ENCODE measurements at regions not wholly inside any gene's neighbourhood (a gene's known extent, or its start where the extent isn't known, plus 50 kb on each side); places are given as distances from the start of the nearest gene placed in this dataset.
"Not testable (repeated sequence)": the region's sequence is repeated elsewhere in the genome, so short reads cannot be mapped to it uniquely, and the experiment has no call there.

- no peak for DNase-seq (ENCODE audit: low spot score)
Measured at GRCh38 chr5:130324953-130325671, 420.8 kb downstream of the CHSY3 start.

- DNase-seq (ENCODE audit: low spot score): no peak
Measured at GRCh38 chr5:130323804-130324454, 419.7 kb downstream of the CHSY3 start.

- no peak for DNase-seq (ENCODE audit: low spot score)
Measured at GRCh38 chr5:130321931-130322330, 417.7 kb downstream of the CHSY3 start.

DNA sequence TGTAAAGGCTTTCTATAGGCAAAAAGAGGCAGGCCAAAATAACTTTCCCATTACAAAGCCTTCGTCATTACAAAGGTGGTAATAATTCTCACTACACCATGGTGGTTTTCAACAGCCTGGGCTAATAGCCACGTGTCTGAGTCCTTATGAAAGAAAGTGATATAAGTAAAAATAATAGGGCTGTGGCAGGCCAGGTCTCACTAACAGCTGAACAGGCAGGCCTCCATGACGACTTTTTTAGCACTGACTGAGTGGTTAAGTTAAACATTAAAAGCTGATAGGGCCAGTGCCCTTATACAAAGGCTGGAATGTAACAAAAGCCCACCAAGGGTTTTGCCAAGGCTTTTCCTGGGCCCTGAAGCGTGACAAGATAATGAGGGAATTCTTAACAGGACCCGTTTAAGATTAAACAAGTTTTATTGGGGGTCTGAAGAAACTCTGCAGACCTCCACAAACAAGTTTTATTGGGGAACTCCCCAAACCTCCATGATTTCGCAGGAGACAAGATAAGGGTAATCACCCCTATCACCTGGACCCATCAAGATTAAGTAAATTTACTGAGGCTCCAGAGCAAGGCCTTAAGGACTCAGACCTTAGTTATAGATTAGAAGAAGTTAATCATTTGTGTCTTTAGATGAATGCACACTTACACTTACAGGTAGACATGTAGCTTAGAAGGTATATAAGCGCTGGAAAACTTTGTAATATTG, 412.9 kb downstream of the CHSY3 start:
- no peak for DNase-seq (ENCODE audit: low spot score)

GRCh38 chr5:130295235-130295634, 391.0 kb downstream of the CHSY3 start:
- no peak for DNase-seq (ENCODE audit: low spot score)

DNA sequence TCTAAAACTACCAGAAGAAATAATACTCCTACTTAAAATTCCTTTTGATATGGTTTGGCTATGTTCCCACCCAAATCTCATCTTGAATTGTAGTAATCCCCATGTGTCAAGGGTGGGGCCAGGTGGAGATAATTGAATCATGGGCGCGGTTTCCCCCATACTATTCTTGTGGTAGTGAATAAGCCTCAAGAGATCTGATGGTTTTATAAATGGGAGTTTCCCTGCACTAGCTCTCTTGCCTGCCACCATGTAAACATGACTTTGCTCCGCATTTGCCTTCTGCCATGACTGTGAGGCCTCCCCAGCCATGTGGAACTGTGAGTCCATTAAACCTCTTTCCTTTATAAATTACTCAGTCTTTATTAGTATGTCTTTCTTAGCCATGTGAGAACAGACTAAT, 390.5 kb downstream of the CHSY3 start:
- DNase-seq (ENCODE audit: low spot score): not testable (repeated sequence)

DNA sequence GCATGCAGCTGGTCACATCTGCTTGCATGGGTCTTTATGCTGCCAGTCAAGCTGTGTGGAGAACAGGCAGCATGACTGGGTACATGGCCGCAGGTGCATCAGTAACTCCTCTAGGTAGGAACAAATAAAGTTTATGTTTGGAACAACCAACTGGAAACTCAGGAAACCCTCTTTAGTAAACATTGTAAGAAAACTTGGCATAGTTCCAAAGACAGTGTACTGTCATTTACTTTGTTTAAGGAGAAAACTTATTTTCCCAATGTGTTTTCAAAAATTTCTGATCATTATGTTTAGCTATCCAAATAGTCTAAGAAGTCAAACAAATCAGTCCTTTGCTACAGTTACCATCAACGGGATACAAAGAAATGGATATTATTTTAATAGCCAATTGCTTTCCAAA, 386.0 kb downstream of the CHSY3 start:
- DNase-seq (ENCODE audit: low spot score): no peak

GRCh38 chr5:130289132-130290088, 385.1 kb downstream of the CHSY3 start:
- DNase-seq (ENCODE audit: low spot score): no peak

- DNase-seq (ENCODE audit: low spot score): no peak
Measured at GRCh38 chr5:130287438-130287837, 383.2 kb downstream of the CHSY3 start.

- no peak for DNase-seq (ENCODE audit: low spot score)
Measured at GRCh38 chr5:130286971-130287370, 382.7 kb downstream of the CHSY3 start.

DNA sequence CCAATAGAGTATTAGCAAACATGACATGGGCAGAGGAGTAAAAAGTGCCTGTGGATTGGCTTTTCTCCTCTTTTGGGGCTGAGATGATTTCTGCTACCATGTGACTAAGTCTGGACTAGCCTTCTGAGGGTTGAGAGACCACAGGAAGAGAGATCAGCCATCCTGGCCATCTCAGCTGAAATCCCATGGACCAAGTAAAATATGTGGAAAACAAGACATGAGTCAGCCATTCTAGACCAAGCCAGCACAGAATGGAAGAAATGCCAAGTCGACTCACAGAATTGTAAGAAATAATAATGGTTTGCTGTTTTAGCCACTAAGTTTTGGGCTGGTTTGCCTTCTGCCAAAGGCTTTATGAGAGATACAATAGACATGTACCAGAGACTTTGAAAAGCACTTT, 377.8 kb downstream of the CHSY3 start:
- DNase-seq (ENCODE audit: low spot score): peak; percentile 7

- no peak for DNase-seq (ENCODE audit: low spot score)
Measured at GRCh38 chr5:130280528-130281217, 376.4 kb downstream of the CHSY3 start.

DNA sequence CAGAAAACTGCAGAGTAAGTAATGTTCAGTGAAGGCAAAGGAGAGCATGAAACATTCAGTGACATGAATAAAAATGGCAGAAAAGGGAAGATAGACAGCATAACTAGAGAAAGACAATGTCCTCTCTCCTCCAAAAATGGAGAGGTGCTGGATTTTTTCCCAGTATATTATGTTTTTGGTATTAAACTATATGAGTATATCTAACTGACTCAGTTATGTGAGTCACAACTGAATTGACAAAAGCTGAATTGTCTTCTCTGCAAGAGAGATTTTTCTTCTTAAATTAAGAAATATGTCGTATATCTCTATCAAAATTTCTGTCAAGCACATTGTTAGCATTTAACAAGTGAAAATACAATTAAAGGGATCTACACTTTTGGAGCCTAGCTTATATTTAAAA, 375.1 kb downstream of the CHSY3 start:
- no peak for DNase-seq (ENCODE audit: low spot score)

- no peak for DNase-seq (ENCODE audit: low spot score)
Measured at GRCh38 chr5:130278136-130278535, 373.9 kb downstream of the CHSY3 start.

DNA sequence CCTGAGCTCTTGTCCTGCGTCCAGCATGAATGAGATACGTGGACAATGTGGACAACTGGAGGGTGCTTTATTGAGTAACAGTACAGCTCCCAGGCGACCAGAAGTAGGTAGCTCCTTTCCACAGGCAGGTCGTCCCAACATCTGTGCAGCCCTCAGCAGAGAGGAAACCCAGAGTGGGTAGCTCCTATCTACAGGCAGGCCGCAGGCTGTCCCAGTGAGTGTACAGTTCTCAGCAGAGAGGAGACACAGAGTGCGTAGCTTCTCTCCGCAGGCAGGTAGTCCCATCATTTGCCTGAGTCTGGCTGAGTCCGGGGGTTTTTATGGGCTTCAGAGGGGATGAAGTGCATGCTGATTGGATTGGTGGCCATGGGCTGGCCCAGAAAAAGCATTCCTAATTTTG, 373.3 kb downstream of the CHSY3 start:
- DNase-seq (ENCODE audit: low spot score): no peak

DNA sequence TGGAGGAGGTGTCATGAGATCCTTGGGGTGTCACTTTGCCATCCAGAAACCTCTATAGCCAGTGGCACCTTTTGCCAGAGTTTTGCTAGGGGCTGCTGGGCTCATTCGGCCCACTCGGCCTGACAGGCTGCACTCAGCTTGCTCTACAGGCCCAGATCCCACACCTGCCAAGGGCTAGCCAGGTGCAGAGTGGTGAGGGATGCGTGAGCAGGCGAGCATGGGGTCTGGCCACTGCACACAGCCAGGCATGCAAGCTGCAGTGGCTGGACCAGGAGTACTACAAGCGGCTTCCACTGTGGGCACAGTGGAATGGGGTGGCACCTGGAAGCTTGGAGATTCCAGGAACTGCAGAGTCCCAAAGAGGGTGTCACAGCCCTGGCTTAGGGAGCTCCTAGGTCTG, 372.7 kb downstream of the CHSY3 start:
- DNase-seq (ENCODE audit: low spot score): no peak

DNA sequence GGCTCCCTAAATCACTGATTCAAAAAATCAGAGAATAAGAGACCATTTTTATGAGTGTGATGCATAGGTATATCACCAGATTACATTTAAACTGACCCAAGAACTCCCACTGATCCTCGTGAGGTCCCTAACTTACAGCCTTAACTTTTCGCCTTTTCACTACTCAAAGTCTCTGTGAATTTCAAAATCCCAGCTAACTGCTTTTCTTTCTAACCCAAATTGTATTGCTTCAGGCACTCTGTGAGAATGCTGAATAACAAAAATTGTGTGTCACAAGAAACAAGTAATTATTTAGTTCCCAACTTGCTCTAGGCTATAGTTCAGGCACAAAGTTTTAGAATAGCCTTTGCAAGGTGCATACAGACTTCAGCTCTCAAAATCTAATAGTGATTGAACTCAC, 368.6 kb downstream of the CHSY3 start:
- DNase-seq (ENCODE audit: low spot score): no peak

- DNase-seq (ENCODE audit: low spot score): no peak
Measured at GRCh38 chr5:130270786-130271185, 366.5 kb downstream of the CHSY3 start.

DNA sequence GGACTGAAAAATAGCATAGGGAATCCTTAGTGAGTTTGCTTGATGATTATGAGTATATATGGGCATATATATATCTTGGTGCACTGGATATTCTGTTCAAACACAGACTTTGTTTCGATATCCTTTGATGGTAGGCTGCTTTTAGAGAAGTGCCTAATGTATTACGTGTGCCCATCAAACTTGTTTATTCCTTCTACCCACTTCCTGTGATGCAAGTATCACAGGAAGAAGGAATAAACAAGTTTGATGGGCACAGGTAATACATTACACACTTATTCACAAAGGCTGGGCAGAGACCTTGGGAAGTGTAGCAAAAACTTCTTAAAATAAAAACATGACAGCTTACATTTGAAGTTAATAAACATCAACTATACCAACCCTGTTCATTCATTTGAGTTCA, 364.2 kb downstream of the CHSY3 start:
- DNase-seq (ENCODE audit: low spot score): no peak

- no peak for DNase-seq (ENCODE audit: low spot score)
Measured at GRCh38 chr5:130267926-130268325, 363.7 kb downstream of the CHSY3 start.

GRCh38 chr5:130260481-130260880, 356.2 kb downstream of the CHSY3 start:
- DNase-seq (ENCODE audit: low spot score): no peak

GRCh38 chr5:130251931-130252330, 347.7 kb downstream of the CHSY3 start:
- no peak for DNase-seq (ENCODE audit: low spot score)

All from RKO (cell line).